Lower lobe of right lung (tissue), 2 donors: ENCODE measurements at regions not wholly inside any gene's neighbourhood (a gene's known extent, or its start where the extent isn't known, plus 50 kb on each side); places are given as distances from the start of the nearest gene placed in this dataset.

Source experiments
- ATAC-seq, 2 donors: fragments of 200-7000 bp; cut with Tn5 transposase; one replicate each; pipeline ENCODE4 v1.9.1; 2020 to 2022; ENCODE audit warnings: mild to moderate bottlenecking in 2 of 2, moderate library complexity in 2 of 2
- DNase-seq: peaks from one replicate; pipeline ENCODE4 v3.0.0-alpha.2; 2020
- H3K27ac ChIP-seq: fragments of 200-600 bp; one replicate; pipeline ENCODE4 v1.8.0; 2022
- H3K27me3 ChIP-seq: fragments of 200-600 bp; one replicate; pipeline ENCODE4 v1.8.0; 2022; ENCODE audit warnings: low read depth
- H3K36me3 ChIP-seq: fragments of 200-600 bp; one replicate; pipeline ENCODE4 v1.8.0; 2022; ENCODE audit warnings: mild to moderate bottlenecking
- H3K4me1 ChIP-seq: fragments of 200-600 bp; one replicate; pipeline ENCODE4 v1.8.0; 2022
- H3K4me3 ChIP-seq: fragments of 200-600 bp; one replicate; pipeline ENCODE4 v1.8.0; 2022; ENCODE audit warnings: mild to moderate bottlenecking
- H3K9me3 ChIP-seq: fragments of 200-600 bp; one replicate; pipeline ENCODE4 v1.8.0; 2022
- intact Hi-C: fragments of 100-400 bp; cut with DNase I; formaldehyde crosslinking; loops from one replicate; pipeline ENCODE4 v1.11.0; 2022
- TF ChIP-seq, protein P1 (sequence below): fragments of 200-600 bp; IDR thresholded peaks from one replicate; pipeline ENCODE4 v1.8.0; 2022; ENCODE audit warnings: antibody characterized with exemption, mild to moderate bottlenecking
- donor health status: DM: no; HTN: yes; CAD: no; lungs with severe emphysema.

DNA sequence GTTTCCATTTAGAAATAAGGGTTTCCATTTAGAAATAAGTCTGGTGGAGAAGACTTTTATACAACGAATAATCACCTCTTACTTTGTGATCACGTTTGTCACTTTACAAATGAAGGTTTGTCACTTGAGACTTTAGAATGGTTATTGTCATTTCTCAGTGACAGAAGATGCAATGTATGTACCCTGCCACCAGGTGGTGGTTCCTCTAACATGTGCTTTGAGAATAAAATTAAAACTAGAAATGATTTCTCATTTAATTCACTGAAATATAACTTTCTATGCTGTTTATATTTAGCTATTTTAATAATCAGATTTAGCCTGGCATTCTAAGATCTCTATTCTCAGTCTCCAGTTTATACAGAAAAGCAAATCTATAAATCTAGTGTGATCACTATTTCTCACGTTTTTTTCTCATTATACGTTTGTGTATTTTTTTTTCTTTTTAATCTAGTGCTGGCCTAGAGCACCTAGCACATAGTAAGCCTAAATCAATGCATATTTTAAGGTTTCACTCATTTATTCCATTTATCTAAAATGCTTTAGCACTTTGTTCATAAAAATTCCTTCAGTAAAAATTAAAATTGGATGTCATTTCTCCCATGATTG lies 57.4 kb upstream of the TFAP2D start:
- no peaks in the 10 kb centered on the region for H3K9me3 ChIP-seq
- TF ChIP-seq, protein P1, sequence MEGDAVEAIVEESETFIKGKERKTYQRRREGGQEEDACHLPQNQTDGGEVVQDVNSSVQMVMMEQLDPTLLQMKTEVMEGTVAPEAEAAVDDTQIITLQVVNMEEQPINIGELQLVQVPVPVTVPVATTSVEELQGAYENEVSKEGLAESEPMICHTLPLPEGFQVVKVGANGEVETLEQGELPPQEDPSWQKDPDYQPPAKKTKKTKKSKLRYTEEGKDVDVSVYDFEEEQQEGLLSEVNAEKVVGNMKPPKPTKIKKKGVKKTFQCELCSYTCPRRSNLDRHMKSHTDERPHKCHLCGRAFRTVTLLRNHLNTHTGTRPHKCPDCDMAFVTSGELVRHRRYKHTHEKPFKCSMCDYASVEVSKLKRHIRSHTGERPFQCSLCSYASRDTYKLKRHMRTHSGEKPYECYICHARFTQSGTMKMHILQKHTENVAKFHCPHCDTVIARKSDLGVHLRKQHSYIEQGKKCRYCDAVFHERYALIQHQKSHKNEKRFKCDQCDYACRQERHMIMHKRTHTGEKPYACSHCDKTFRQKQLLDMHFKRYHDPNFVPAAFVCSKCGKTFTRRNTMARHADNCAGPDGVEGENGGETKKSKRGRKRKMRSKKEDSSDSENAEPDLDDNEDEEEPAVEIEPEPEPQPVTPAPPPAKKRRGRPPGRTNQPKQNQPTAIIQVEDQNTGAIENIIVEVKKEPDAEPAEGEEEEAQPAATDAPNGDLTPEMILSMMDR, result peak; percentile 48
- intact Hi-C loops, result no loop called here

DNA sequence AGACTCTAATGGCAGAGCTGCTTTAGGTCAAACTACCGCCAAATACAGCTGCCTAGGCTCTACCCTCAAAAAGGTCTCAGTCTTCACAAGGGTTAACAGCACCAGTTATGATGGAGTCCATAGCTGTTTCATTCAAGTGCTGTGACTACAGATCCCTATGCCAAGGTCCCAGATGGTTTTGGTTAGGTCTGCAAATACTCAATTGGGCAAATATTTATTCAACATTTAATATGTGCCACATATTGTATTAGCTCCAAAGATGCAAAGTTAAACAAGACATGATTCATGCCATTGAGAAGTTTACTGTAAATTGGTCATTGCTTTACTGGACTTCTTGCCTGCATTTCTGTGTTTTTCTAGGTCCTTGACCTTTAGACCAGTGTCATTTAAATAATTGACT lies 55.8 kb upstream of the TFAP2D start:
- TF ChIP-seq, protein P1, result no peak
- H3K9me3 ChIP-seq, result no peaks in the 10 kb centered on the region
- peak in 1 of 2 donors; percentile 47 for ATAC-seq

More for the DNA sequence above, 57.4 kb upstream of the TFAP2D start:
- DNase-seq, result no peak
- Histone ChIP-seq H3K4me3 (no peak overlapping the region), H3K27me3 (no peaks in the 10 kb centered on the region), H3K27ac (no peak overlapping the region), H3K4me1 (no peaks in the 10 kb centered on the region), H3K36me3 (no peaks in the 10 kb centered on the region)
- no peak for ATAC-seq

DNA sequence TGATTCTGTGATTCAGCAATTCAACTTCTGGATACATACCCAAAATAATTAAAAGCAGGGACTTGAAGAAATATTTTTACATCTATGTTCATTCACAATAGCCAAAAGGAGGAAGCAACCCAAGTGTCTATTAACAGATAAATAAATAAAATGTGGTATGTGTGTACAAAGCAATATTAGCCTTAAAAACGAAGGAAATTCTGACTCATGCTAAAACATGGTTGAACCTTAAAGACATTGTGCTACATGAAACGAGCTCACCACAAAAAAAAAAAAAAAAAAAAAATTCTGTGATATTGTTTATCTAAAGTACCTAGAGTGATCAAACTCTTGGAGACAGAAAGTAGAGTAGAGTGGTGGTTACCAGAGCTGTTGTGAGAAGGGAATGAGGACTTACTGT lies 54.8 kb upstream of the TFAP2D start:
- no peaks in the 10 kb centered on the region for H3K36me3 ChIP-seq
- no peak for ATAC-seq
- intact Hi-C loops, result no loop called here
- no peak for DNase-seq
- no peak overlapping the region for H3K4me3 ChIP-seq
- no peaks in the 10 kb centered on the region for H3K4me1 ChIP-seq
- TF ChIP-seq, protein P1, result no peak
- H3K9me3 ChIP-seq, result no peaks in the 10 kb centered on the region
- no peaks in the 10 kb centered on the region for H3K27me3 ChIP-seq
- H3K27ac ChIP-seq, result no peak overlapping the region

More for the DNA sequence above, 55.8 kb upstream of the TFAP2D start:
- Histone ChIP-seq H3K27me3 (no peaks in the 10 kb centered on the region), H3K36me3 (no peaks in the 10 kb centered on the region), H3K4me1 (no peaks in the 10 kb centered on the region), H3K27ac (no peak overlapping the region), H3K4me3 (no peak overlapping the region)
- intact Hi-C loops, result no loop called here
- DNase-seq, result no peak

DNA sequence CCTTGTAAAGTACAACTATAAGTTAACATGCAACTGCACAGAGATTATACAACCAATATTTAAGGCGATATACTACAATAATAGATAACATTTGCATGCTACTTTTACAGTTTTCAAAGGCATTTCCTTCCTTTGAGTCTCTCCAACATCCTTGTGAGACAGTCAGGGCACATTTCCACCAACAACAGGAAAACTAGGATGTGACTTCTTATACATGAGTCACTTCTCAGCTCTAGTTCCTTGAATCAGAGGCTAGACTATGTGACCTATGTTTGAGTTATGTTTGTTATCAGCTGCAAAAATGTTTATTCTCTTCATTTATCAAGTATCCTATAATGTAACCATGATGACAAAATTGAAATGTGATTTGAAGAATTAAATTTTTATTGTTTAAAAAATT lies 51.7 kb upstream of the TFAP2D start:
- no peak for DNase-seq
- Histone ChIP-seq H3K27ac (no peak overlapping the region), H3K9me3 (no peaks in the 10 kb centered on the region), H3K36me3 (no peaks in the 10 kb centered on the region), H3K4me1 (no peaks in the 10 kb centered on the region), H3K4me3 (no peak overlapping the region), H3K27me3 (no peaks in the 10 kb centered on the region)
- intact Hi-C loops, result no loop called here
- no peak for ATAC-seq
- TF ChIP-seq, protein P1, result no peak
